Suprapubic skin (tissue), 4 donors: ENCODE measurements at regions not wholly inside any gene's neighbourhood (a gene's known extent, or its start where the extent isn't known, plus 50 kb on each side); places are given as distances from the start of the nearest gene placed in this dataset.

Experiments used
- DNase-seq, 2 donors: peaks; one replicate each; pipeline ENCODE4 v3.0.0-alpha.2; 2019; ENCODE audit warnings: low spot score in 2 of 2
- H3K27ac ChIP-seq: fragments of 200-600 bp; sonication (generic); one replicate; pipeline ENCODE4 v1.5.1; 2019
- H3K27me3 ChIP-seq: fragments of 200-600 bp; sonication (generic); one replicate; pipeline ENCODE4 v1.5.1; 2019
- H3K36me3 ChIP-seq: fragments of 200-600 bp; sonication (generic); one replicate; pipeline ENCODE4 v1.5.1; 2019
- H3K4me1 ChIP-seq: fragments of 200-600 bp; sonication (generic); one replicate; pipeline ENCODE4 v1.5.1; 2019
- H3K4me3 ChIP-seq: fragments of 200-600 bp; sonication (generic); one replicate; pipeline ENCODE4 v1.5.1; 2019; ENCODE audit warnings: mild to moderate bottlenecking
- H3K9me3 ChIP-seq: fragments of 200-600 bp; sonication (generic); one replicate; pipeline ENCODE4 v1.5.1; 2019
- CTCF ChIP-seq, 2 donors: fragments of 200-600 bp in 1 of 2; fragments of 450-650 bp in 1 of 2; sonication (generic) in 1 of 2; IDR thresholded peaks; one replicate each; pipeline ENCODE4 v1.5.1; 2016 to 2019; ENCODE audit warnings: antibody characterized with exemption in 2 of 2, mild to moderate bottlenecking in 1 of 2, moderate library complexity in 1 of 2
- EP300 ChIP-seq: sonication (generic); formaldehyde crosslinking; IDR thresholded peaks from one replicate; pipeline ENCODE4 v1.6.1; 2017; ENCODE audit warnings: antibody characterized with exemption
- POLR2A ChIP-seq, 2 donors: fragments of 450-650 bp; IDR thresholded peaks; one replicate each; pipeline ENCODE4 v1.6.1; 2017; ENCODE audit warnings: antibody characterized with exemption in 2 of 2, mild to moderate bottlenecking in 2 of 2, moderate library complexity in 2 of 2
- POLR2AphosphoS5 ChIP-seq, 3 donors: sonication (generic); formaldehyde crosslinking; IDR thresholded peaks; one replicate each; pipeline ENCODE4 v1.6.1; 2017; ENCODE audit warnings: antibody characterized with exemption in 3 of 3
- WGBS: methylation state at CpG from one replicate; pipeline ENCODE4 v1.1.5; 2018; 5-methylcytosine and 5-hydroxymethylcytosine counted together

DNA sequence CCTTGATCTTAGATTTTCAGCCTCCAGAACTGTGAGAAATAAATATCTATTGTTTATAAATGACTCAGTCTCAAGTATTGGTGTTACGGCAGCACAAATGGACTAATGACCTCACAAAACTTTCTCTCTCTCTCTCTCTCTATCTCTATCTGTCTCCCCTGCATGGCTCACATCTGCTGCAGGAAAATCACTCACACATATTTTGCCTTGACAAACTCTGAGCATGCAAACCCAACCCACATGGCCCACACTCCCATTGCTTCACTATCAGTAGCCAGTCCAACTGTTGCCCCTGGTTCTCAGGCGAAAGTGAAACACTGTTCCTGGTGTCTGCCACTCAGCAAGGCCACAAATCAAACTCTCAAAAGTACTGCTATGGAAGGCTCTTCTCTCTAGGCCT is 66.4 kb upstream of the PIK3R1 start:
- Histone ChIP-seq H3K27me3 (no peaks in the 10 kb centered on the region), H3K4me1 (no peaks in the 10 kb centered on the region), H3K27ac (no peak overlapping the region), H3K36me3 (no peaks in the 10 kb centered on the region), H3K4me3 (no peak overlapping the region), H3K9me3 (no peaks in the 10 kb centered on the region)
- WGBS: 76% methylated on average over 2 of the region's 2 CpGs
- DNase-seq: no peak
- TF ChIP-seq EP300 (no peak), CTCF (IDR thresholded peaks at IDR 0.05) (no peak), POLR2A (IDR thresholded peaks at IDR 0.05) (no peak), POLR2AphosphoS5 (IDR thresholded peaks at IDR 0.05) (no peak)

- Histone ChIP-seq H3K27me3 (no peaks in the 10 kb centered on the region), H3K36me3 (no peaks in the 10 kb centered on the region), H3K9me3 (no peaks in the 10 kb centered on the region), H3K4me1 (no peaks in the 10 kb centered on the region), H3K4me3 (no peak overlapping the region), H3K27ac (no peak overlapping the region)
- 77% methylated on average over 3 of the region's 3 CpGs for WGBS
- no peak for DNase-seq
- no peak for TF ChIP-seq CTCF (IDR thresholded peaks at IDR 0.05)
- TF ChIP-seq POLR2A (IDR thresholded peaks at IDR 0.05): no peak
- no peak for TF ChIP-seq EP300
- TF ChIP-seq POLR2AphosphoS5 (IDR thresholded peaks at IDR 0.05): no peak
These were observed 67.5 kb upstream of the PIK3R1 start for GRCh38 chr5:68148096-68148495.

DNA sequence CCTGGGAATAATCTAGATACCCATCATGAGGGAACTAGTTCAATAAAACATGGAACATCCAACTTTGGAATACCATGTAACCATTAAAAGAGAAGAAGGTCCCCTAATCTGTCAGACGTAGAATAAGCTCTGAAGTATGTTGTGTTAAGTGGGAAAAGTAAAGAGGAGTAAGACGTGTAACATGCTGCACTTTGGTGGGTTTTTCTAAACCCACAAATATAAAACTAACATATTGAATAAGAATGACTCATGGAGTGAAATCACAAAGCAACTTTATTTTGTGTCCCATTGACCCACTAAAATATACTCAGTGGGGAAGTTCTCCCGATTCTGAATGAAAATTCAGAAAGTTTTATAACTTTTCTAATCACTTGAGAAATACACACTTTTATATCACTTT is 67.9 kb upstream of the PIK3R1 start:
- no peak overlapping the region for H3K4me3 ChIP-seq
- no peaks in the 10 kb centered on the region for H3K27me3 ChIP-seq
- WGBS: 90% methylated on average over 3 of the region's 3 CpGs
- DNase-seq: no peak
- no peaks in the 10 kb centered on the region for H3K36me3 ChIP-seq
- H3K9me3 ChIP-seq: no peaks in the 10 kb centered on the region
- no peaks in the 10 kb centered on the region for H3K4me1 ChIP-seq
- H3K27ac ChIP-seq: no peak overlapping the region
- TF ChIP-seq CTCF (IDR thresholded peaks at IDR 0.05) (no peak), EP300 (no peak), POLR2AphosphoS5 (IDR thresholded peaks at IDR 0.05) (no peak), POLR2A (IDR thresholded peaks at IDR 0.05) (no peak)

- no peak overlapping the region for H3K4me3 ChIP-seq
- H3K27me3 ChIP-seq: no peaks in the 10 kb centered on the region
- no peak overlapping the region for H3K27ac ChIP-seq
- H3K36me3 ChIP-seq: no peaks in the 10 kb centered on the region
- DNase-seq: no peak
- no peaks in the 10 kb centered on the region for H3K9me3 ChIP-seq
- 39% methylated on average over 4 of the region's 4 CpGs for WGBS
- peaks cover 8% of the 10 kb centered on the region for H3K4me1 ChIP-seq
- TF ChIP-seq CTCF (IDR thresholded peaks at IDR 0.05): no peak
- TF ChIP-seq EP300: no peak
- TF ChIP-seq POLR2AphosphoS5 (IDR thresholded peaks at IDR 0.05): no peak
- no peak for TF ChIP-seq POLR2A (IDR thresholded peaks at IDR 0.05)
These were observed 74.1 kb upstream of the PIK3R1 start for GRCh38 chr5:68141494-68141893.

- no peak for TF ChIP-seq CTCF (IDR thresholded peaks at IDR 0.05)
- TF ChIP-seq POLR2A (IDR thresholded peaks at IDR 0.05): no peak
- TF ChIP-seq EP300: no peak
- no peak for TF ChIP-seq POLR2AphosphoS5 (IDR thresholded peaks at IDR 0.05)
- DNase-seq: no peak
- Histone ChIP-seq H3K36me3 (no peaks in the 10 kb centered on the region), H3K9me3 (no peaks in the 10 kb centered on the region), H3K27ac (no peak overlapping the region), H3K4me3 (no peak overlapping the region), H3K27me3 (no peaks in the 10 kb centered on the region), H3K4me1 (peaks cover 8% of the 10 kb centered on the region)
- 97% methylated on average over 1 of the region's 1 CpG for WGBS
These were observed 74.8 kb upstream of the PIK3R1 start for GRCh38 chr5:68140763-68141162.
